ENCODE measurements at regions not wholly inside any gene's neighbourhood (a gene's known extent, or its start where the extent isn't known, plus 50 kb on each side); places are given as distances from the start of the nearest gene placed in this dataset.
"Not testable (repeated sequence)": the region's sequence is repeated elsewhere in the genome, so short reads cannot be mapped to it uniquely, and the experiment has no call there.

DNA sequence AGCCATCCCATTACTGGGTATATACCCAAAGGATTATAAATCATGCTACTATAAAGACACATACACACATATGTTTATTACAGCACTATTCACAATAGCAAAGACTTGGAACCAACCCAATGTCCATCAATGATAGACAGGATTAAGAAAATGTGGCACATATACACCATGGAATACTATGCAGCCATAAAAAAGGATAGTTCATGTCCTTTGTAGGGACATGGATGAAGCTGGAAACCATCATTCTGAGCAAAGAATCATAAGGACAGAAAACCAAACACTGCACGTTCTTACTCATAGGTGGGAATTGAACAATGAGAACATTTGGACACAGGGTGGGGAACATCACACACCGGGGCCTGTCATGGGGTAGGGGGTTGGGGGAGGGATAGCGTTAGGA, 60.3 kb upstream of the NMU start:
- H3K9me3 ChIP-seq (ENCODE audit: control insufficient read depth in 2 of 3, insufficient read depth in 1 of 3, low read length in 3 of 3); intact Hi-C loops (cut with DNase I); H3K36me3 ChIP-seq (ENCODE audit: control insufficient read depth in 2 of 3, insufficient read depth in 3 of 3, low read length in 3 of 3): not testable (repeated sequence)

DNA sequence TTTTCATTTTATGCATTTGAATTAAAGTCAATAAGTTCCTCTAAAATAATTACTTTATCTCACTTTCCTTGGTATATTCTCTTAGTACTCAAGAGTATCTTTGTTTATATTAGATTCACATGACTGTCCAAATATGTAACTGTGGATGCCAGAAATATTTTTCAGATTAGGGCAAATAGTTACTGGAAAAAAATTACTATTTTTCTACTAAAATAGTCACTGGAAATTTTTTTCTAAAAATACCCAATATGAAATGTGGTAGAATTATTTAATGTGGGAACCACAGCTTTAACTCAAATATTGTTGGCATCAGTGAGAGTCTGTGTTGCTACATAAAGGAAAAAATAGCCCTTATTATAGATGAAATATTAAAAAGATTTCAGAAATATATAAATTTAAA, 70.4 kb upstream of the NMU start:
- intact Hi-C loops (cut with DNase I), result no loop called here
- no peaks in the 10 kb centered on the region for H3K36me3 ChIP-seq (ENCODE audit: control insufficient read depth in 2 of 3, insufficient read depth in 3 of 3, low read length in 3 of 3)
- no peak overlapping the region for H3K4me3 ChIP-seq (ENCODE audit: low read length in 3 of 3)
- no peak for TF ChIP-seq CTCF (IDR thresholded peaks at IDR 0.05; ENCODE audit: borderline replicate concordance, extremely low read depth, insufficient read depth)
- no peak for FAIRE-seq
- no peaks in the 10 kb centered on the region for H3K4me1 ChIP-seq (ENCODE audit: control insufficient read depth in 2 of 3, insufficient read depth in 2 of 3, low read depth in 1 of 3, low read length in 3 of 3)
- H3K9me3 ChIP-seq (ENCODE audit: control insufficient read depth in 2 of 3, insufficient read depth in 1 of 3, low read length in 3 of 3), result no peaks in the 10 kb centered on the region
- DNase-seq, result no peak
- no peaks in the 10 kb centered on the region for H3K27me3 ChIP-seq (ENCODE audit: control insufficient read depth, insufficient read depth, low read length)
- H3K9ac ChIP-seq (ENCODE audit: low read length in 3 of 3), result no peak overlapping the region
- no peak overlapping the region for H3K27ac ChIP-seq (ENCODE audit: low read depth in 2 of 2, low read length in 2 of 2)

More for the DNA sequence above, 60.3 kb upstream of the NMU start:
- not testable (repeated sequence) for FAIRE-seq; H3K4me3 ChIP-seq (ENCODE audit: low read length in 3 of 3); H3K9ac ChIP-seq (ENCODE audit: low read length in 3 of 3); H3K27ac ChIP-seq (ENCODE audit: low read depth in 2 of 2, low read length in 2 of 2); DNase-seq; H3K27me3 ChIP-seq (ENCODE audit: control insufficient read depth, insufficient read depth, low read length); H3K4me1 ChIP-seq (ENCODE audit: control insufficient read depth in 2 of 3, insufficient read depth in 2 of 3, low read depth in 1 of 3, low read length in 3 of 3)

GRCh38 chr4:55707507-55707906, 71.4 kb upstream of the NMU start:
- DNase-seq, result no peak
- no peaks in the 10 kb centered on the region for H3K36me3 ChIP-seq (ENCODE audit: control insufficient read depth in 2 of 3, insufficient read depth in 3 of 3, low read length in 3 of 3)
- H3K27me3 ChIP-seq (ENCODE audit: control insufficient read depth, insufficient read depth, low read length), result no peaks in the 10 kb centered on the region
- no peaks in the 10 kb centered on the region for H3K4me1 ChIP-seq (ENCODE audit: control insufficient read depth in 2 of 3, insufficient read depth in 2 of 3, low read depth in 1 of 3, low read length in 3 of 3)
- no peak overlapping the region for H3K27ac ChIP-seq (ENCODE audit: low read depth in 2 of 2, low read length in 2 of 2)
- no peaks in the 10 kb centered on the region for H3K9me3 ChIP-seq (ENCODE audit: control insufficient read depth in 2 of 3, insufficient read depth in 1 of 3, low read length in 3 of 3)
- H3K4me3 ChIP-seq (ENCODE audit: low read length in 3 of 3), result no peak overlapping the region
- intact Hi-C loops (cut with DNase I), result no loop called here
- no peak overlapping the region for H3K9ac ChIP-seq (ENCODE audit: low read length in 3 of 3)
- no peak for TF ChIP-seq CTCF (IDR thresholded peaks at IDR 0.05; ENCODE audit: borderline replicate concordance, extremely low read depth, insufficient read depth)
- FAIRE-seq, result no peak

DNA sequence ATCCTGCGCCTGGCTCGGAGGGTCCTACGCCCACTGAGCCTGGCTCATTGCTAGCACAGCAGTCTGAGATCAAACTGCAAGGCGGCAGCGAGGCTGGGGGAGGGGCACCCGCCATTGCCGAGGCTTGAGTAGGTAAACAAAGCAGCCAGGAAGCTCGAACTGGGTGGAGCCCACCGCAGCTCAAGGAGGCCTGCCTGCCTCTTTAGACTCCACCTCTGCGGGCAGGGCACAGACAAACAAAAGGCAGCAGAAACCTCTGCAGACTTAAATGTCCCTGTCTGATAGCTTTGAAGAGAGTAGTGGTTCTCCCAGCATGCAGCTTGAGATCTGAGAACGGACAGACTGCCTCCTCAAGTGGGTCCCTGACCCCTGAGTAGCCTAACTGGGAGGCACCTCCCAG, 71.9 kb upstream of the NMU start:
- H3K4me1 ChIP-seq (ENCODE audit: control insufficient read depth in 2 of 3, insufficient read depth in 2 of 3, low read depth in 1 of 3, low read length in 3 of 3); DNase-seq; H3K27ac ChIP-seq (ENCODE audit: low read depth in 2 of 2, low read length in 2 of 2); H3K9me3 ChIP-seq (ENCODE audit: control insufficient read depth in 2 of 3, insufficient read depth in 1 of 3, low read length in 3 of 3); H3K36me3 ChIP-seq (ENCODE audit: control insufficient read depth in 2 of 3, insufficient read depth in 3 of 3, low read length in 3 of 3); H3K9ac ChIP-seq (ENCODE audit: low read length in 3 of 3); intact Hi-C loops (cut with DNase I); H3K27me3 ChIP-seq (ENCODE audit: control insufficient read depth, insufficient read depth, low read length); FAIRE-seq; H3K4me3 ChIP-seq (ENCODE audit: low read length in 3 of 3): not testable (repeated sequence)

DNA sequence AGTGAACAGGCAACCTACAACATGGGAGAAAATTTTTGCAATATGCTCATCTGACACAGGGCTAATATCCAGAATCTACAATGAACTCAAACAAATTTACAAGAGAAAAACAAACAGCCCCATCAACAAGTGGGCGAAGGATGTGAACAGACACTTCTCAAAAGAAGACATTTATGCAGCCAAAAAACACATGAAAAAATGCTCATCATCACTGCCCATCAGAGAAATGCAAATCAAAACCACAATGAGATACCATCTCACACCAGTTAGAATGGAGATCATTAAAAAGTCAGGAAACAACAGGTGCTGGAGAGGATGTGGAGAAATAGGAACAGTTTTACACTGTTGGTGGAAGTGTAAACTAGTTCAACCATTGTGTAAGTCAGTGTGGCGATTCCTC, 76.7 kb upstream of the NMU start:
- FAIRE-seq; intact Hi-C loops (cut with DNase I); H3K36me3 ChIP-seq (ENCODE audit: control insufficient read depth in 2 of 3, insufficient read depth in 3 of 3, low read length in 3 of 3); H3K9ac ChIP-seq (ENCODE audit: low read length in 3 of 3); H3K4me3 ChIP-seq (ENCODE audit: low read length in 3 of 3); H3K27me3 ChIP-seq (ENCODE audit: control insufficient read depth, insufficient read depth, low read length); H3K4me1 ChIP-seq (ENCODE audit: control insufficient read depth in 2 of 3, insufficient read depth in 2 of 3, low read depth in 1 of 3, low read length in 3 of 3); H3K27ac ChIP-seq (ENCODE audit: low read depth in 2 of 2, low read length in 2 of 2); DNase-seq; H3K9me3 ChIP-seq (ENCODE audit: control insufficient read depth in 2 of 3, insufficient read depth in 1 of 3, low read length in 3 of 3): not testable (repeated sequence)

All from kidney (tissue), 13 donors.